GM12878 (cell line): ENCODE measurements at regions not wholly inside any gene's neighbourhood (a gene's known extent, or its start where the extent isn't known, plus 50 kb on each side); places are given as distances from the start of the nearest gene placed in this dataset.
"Not testable (repeated sequence)": the region's sequence is repeated elsewhere in the genome, so short reads cannot be mapped to it uniquely, and the experiment has no call there.

Experiments
- ATAC-seq: fragments of 200-7000 bp; cut with Tn5 transposase; 3 replicates; pipeline ENCODE4 v1.9.1; 2020; ENCODE audit warnings: mild to moderate bottlenecking, moderate library complexity
- BruUV-seq: library from RNA; stranded (reverse); fragments of 400-500 nt; replicated peaks from 2 replicates; lab custom pipeline; 2021; lab: Mats Ljungman, UMichigan
- CTCF ChIA-PET: fragments of 300-600 bp; sonication (Branson Sonifier 250); formaldehyde crosslinking; extraction: SDS; loops from one replicate; lab custom pipeline; 2021; ENCODE audit warnings: inconsistent platforms; lab: Yijun Ruan, JAX
- POLR2A ChIA-PET: fragments of 350-600 bp; formaldehyde crosslinking; extraction: SDS; loops from one replicate; lab custom pipeline; 2021; ENCODE audit warnings: inconsistent platforms; lab: Charles Lee
- RAD21 ChIA-PET: fragments of 300-600 bp; sonication (Branson Sonifier 250); formaldehyde crosslinking; loops from one replicate; lab custom pipeline; 2023; ENCODE audit warnings: antibody characterized with exemption; ENCODE audit not compliant: unreplicated experiment; lab: Charles Lee
- SMC1A ChIA-PET: fragments of 300-600 bp; sonication (Branson Sonifier 250); formaldehyde crosslinking; loops from one replicate; lab custom pipeline; 2023; ENCODE audit not compliant: unreplicated experiment, uncharacterized antibody; lab: Charles Lee
- DNase-seq: peaks from one replicate; pipeline ENCODE4 v3.0.0-alpha.2; 2011; ENCODE audit warnings: low read depth, low spot score
- FAIRE-seq: peaks from 3 replicates; lab custom pipeline; 2011; peaks lifted over from hg19 to GRCh38; lab: Jason Lieb, UNC
- H2AFZ ChIP-seq: 2 replicates; pipeline ENCODE4 v1.6.0; 2011; ENCODE audit warnings: low read depth, low read length, control low read depth; ENCODE audit not compliant: control insufficient read depth
- H3K27ac ChIP-seq: 2 replicates; pipeline ENCODE4 v1.5.1; 2011; ENCODE audit warnings: control low read depth; ENCODE audit not compliant: control insufficient read depth, insufficient read depth
- H3K27me3 ChIP-seq, 2 experiments: replicated peaks in 1 of 2; 2 replicates each; pipeline versions ENCODE4 v1.6.0 to v1.6.1; 2011; ENCODE audit warnings: low read length in 1 of 2; ENCODE audit not compliant: control insufficient read depth in 2 of 2, insufficient read depth in 2 of 2
- H3K36me3 ChIP-seq, 2 experiments: 2 replicates each; pipeline ENCODE4 v1.5.1; 2011; ENCODE audit warnings: low read length in 1 of 2; ENCODE audit not compliant: control insufficient read depth in 2 of 2, insufficient read depth in 2 of 2
- H3K4me1 ChIP-seq: 2 replicates; pipeline ENCODE4 v1.6.1; 2011; ENCODE audit warnings: mild to moderate bottlenecking, low read length, moderate library complexity, mixed read lengths; ENCODE audit not compliant: control insufficient read depth, insufficient read depth
- H3K4me2 ChIP-seq: 2 replicates; pipeline ENCODE4 v1.6.0; 2011; ENCODE audit warnings: control low read depth; ENCODE audit not compliant: control insufficient read depth, insufficient read depth
- H3K4me3 ChIP-seq: fragments of 200-600 bp; sonication (generic); 2 replicates; pipeline ENCODE4 v1.5.1; 2016
- H3K79me2 ChIP-seq: 2 replicates; pipeline ENCODE4 v1.6.0; 2011; ENCODE audit warnings: low read length; ENCODE audit not compliant: control insufficient read depth, insufficient read depth
- H3K9ac ChIP-seq: 2 replicates; pipeline ENCODE4 v1.8.0; 2011; ENCODE audit warnings: low read length, control low read depth, mixed read lengths; ENCODE audit not compliant: control insufficient read depth, insufficient read depth
- H3K9me3 ChIP-seq: replicated peaks from 3 replicates; pipeline ENCODE4 v1.5.1; 2011; ENCODE audit warnings: mild to moderate bottlenecking, low read length; ENCODE audit not compliant: control insufficient read depth, insufficient read depth
- H4K20me1 ChIP-seq: 2 replicates; pipeline ENCODE4 v1.6.0; 2011; ENCODE audit not compliant: control insufficient read depth, insufficient read depth
- CHD1 ChIP-seq: IDR thresholded peaks from 2 replicates; pipeline ENCODE4 v1.6.1; 2012; ENCODE audit warnings: low read depth, low read length, improper control_type of control experiment
- JUNB ChIP-seq: IDR thresholded peaks from 2 replicates; pipeline ENCODE4 v1.6.1; 2016; ENCODE audit warnings: antibody characterized with exemption, mild to moderate bottlenecking
- LARP7 ChIP-seq: fragments of 450-650 bp; IDR thresholded peaks from 2 replicates; pipeline ENCODE4 v1.6.1; 2017; ENCODE audit warnings: mild to moderate bottlenecking
- RCOR1 ChIP-seq: conservative IDR thresholded peaks from 2 replicates; pipeline ENCODE4 v1.6.1; 2012; ENCODE audit warnings: low read depth, low read length, improper control_type of control experiment
- WGBS: methylation state at CpG from one replicate; pipeline ENCODE4 v1.1.6; 2016; ENCODE audit warnings: low lambda C conversion rate; ENCODE audit not compliant: insufficient replicate concordance, insufficient coverage; ENCODE audit errors: missing lambda C conversion rate; 5-methylcytosine and 5-hydroxymethylcytosine counted together
- in situ Hi-C: fragments of 300-500 bp; cut with MboI; formaldehyde crosslinking; loops from 9 replicates; pipeline ENCODE4 v1.14.3; 2018; ENCODE audit warnings: mixed read lengths
- intact Hi-C: fragments of 100-400 bp; cut with micrococcal nuclease; formaldehyde crosslinking; loops from one replicate; pipeline ENCODE4 v1.14.2; 2022; ENCODE audit not compliant: unreplicated experiment
- TF ChIP-seq, protein P1 (sequence below): IDR thresholded peaks from 2 replicates; pipeline ENCODE4 v1.6.1; 2012; ENCODE audit warnings: low read depth, low read length, improper control_type of control experiment

DNA sequence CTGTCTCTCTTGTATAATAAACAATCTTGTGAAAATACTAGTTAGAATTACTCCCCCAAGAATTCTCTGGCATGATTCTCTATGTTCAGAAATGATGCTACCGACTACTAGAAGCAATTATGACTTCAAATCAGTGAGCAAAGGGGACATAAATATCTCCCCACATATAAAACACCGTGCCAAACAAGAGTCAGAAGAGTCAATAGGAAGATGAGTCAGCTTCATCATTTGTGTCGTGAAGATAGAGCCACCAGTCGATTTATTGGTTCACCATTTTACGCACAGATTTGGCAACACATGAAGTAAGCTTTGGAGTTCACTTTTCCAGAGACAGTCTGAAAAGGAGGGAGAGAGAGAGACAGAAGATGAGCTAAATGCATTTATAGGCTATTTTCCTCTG is 650.9 kb downstream of the CCDC85A start:
- ATAC-seq: no peak
- FAIRE-seq: no peak
- Histone ChIP-seq H3K4me2 (no peak overlapping the region), H2AFZ (no peak overlapping the region), H3K27me3 (no peaks in the 10 kb centered on the region), H3K9ac (no peak overlapping the region), H3K27ac (no peak overlapping the region), H3K4me3 (no peak overlapping the region), H3K9me3 (no peaks in the 10 kb centered on the region), H3K36me3 (no peaks in the 10 kb centered on the region), H4K20me1 (no peaks in the 10 kb centered on the region), H3K4me1 (no peaks in the 10 kb centered on the region), H3K79me2 (no peaks in the 10 kb centered on the region)
- WGBS: 11% methylated on average over 5 of the region's 5 CpGs
- in situ Hi-C loops: no loop called here
- ChIA-PET RAD21 (no interaction called here), CTCF (no interaction called here), SMC1A (no interaction called here), POLR2A (no interaction called here)
- no peak for TF ChIP-seq JUNB
- no peak for TF ChIP-seq LARP7
- TF ChIP-seq CHD1: no peak
- no peak for TF ChIP-seq RCOR1
- TF ChIP-seq, protein P1, sequence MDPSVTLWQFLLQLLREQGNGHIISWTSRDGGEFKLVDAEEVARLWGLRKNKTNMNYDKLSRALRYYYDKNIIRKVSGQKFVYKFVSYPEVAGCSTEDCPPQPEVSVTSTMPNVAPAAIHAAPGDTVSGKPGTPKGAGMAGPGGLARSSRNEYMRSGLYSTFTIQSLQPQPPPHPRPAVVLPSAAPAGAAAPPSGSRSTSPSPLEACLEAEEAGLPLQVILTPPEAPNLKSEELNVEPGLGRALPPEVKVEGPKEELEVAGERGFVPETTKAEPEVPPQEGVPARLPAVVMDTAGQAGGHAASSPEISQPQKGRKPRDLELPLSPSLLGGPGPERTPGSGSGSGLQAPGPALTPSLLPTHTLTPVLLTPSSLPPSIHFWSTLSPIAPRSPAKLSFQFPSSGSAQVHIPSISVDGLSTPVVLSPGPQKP: no peak
- BruUV-seq: no TSS peak
- no peak for DNase-seq
- intact Hi-C loops: no loop called here

DNA sequence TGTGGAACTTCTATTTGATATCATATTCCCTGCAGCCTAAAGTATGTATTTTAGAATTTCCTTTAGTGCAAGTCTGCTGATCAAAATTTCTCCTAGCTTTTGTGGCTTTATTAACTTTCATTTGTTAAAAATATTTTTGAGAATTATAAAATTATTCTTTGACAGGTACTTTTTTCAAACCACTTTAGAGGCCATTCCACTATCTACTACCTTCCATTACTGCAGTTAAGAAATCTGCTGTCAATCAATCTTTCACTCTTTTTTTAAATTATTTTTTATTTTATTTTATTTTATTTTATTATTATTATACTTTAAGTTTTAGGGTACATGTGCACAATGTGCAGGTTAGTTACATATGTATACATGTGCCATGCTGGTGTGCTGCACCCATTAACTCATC is 656.2 kb downstream of the CCDC85A start:
- H3K27ac ChIP-seq, H4K20me1 ChIP-seq, BruUV-seq, H2AFZ ChIP-seq, CTCF ChIA-PET, in situ Hi-C loops, SMC1A ChIA-PET, H3K9me3 ChIP-seq, H3K27me3 ChIP-seq, H3K9ac ChIP-seq, H3K36me3 ChIP-seq, H3K79me2 ChIP-seq, H3K4me1 ChIP-seq, RAD21 ChIA-PET, POLR2A ChIA-PET, FAIRE-seq, H3K4me2 ChIP-seq, ATAC-seq, H3K4me3 ChIP-seq, intact Hi-C loops, DNase-seq: not testable (repeated sequence)
